AG04449 (cell line): ENCODE measurements at regions not wholly inside any gene's neighbourhood (a gene's known extent, or its start where the extent isn't known, plus 50 kb on each side); places are given as distances from the start of the nearest gene placed in this dataset.

Experiments
- CTCF ChIA-PET: fragments of 350-600 bp; formaldehyde crosslinking; extraction: SDS; loops from one replicate; lab custom pipeline; 2021; ENCODE audit warnings: antibody characterized with exemption; lab: Yijun Ruan, JAX
- POLR2A ChIA-PET: fragments of 400-600, 350-600 bp; formaldehyde crosslinking; extraction: SDS; loops from one replicate; lab custom pipeline; 2020; ENCODE audit warnings: antibody characterized with exemption, inconsistent platforms; lab: Yijun Ruan, JAX
- DNase-seq: peaks from one replicate; pipeline ENCODE4 v3.0.0-alpha.2; 2010; ENCODE audit warnings: low read depth, low spot score
- H3K4me3 ChIP-seq: 2 replicates; pipeline ENCODE4 v1.5.1; 2011; ENCODE audit warnings: low read depth, mild to moderate bottlenecking, control low read depth, low read length
- CTCF ChIP-seq: IDR thresholded peaks from one replicate; pipeline ENCODE4 v1.5.1; 2011; ENCODE audit warnings: mild to moderate bottlenecking, moderate library complexity, low read length, control low read depth, inconsistent platforms; ENCODE audit not compliant: insufficient read depth; ENCODE audit errors: missing control alignments

- TF ChIP-seq CTCF = no peak
- no peak overlapping the region for H3K4me3 ChIP-seq
- ChIA-PET POLR2A (no interaction called here), CTCF (no interaction called here)
- no peak for DNase-seq
Measured at GRCh38 chr2:44836916-44837315, 104.6 kb upstream of the SIX3 start.

- DNase-seq = no peak
- ChIA-PET CTCF (no interaction called here), POLR2A (no interaction called here)
- TF ChIP-seq CTCF = no peak
- no peak overlapping the region for H3K4me3 ChIP-seq
Measured at GRCh38 chr2:44838116-44838790, 103.2 kb upstream of the SIX3 start.

GRCh38 chr2:44839370-44839769 is 102.1 kb upstream of the SIX3 start:
- no peak overlapping the region for H3K4me3 ChIP-seq
- DNase-seq = no peak
- CTCF ChIA-PET = no interaction called here
- POLR2A ChIA-PET = no interaction called here
- TF ChIP-seq CTCF = no peak

- no peak overlapping the region for H3K4me3 ChIP-seq
- DNase-seq = no peak
- no peak for TF ChIP-seq CTCF
- ChIA-PET CTCF (no interaction called here), POLR2A (no interaction called here)
Measured at GRCh38 chr2:44839771-44840502, 101.6 kb upstream of the SIX3 start.

- TF ChIP-seq CTCF = no peak
- DNase-seq = no peak
- no peak overlapping the region for H3K4me3 ChIP-seq
- POLR2A ChIA-PET = no interaction called here
- CTCF ChIA-PET = no interaction called here
Measured at GRCh38 chr2:44840503-44840850, 101.0 kb upstream of the SIX3 start.

- POLR2A ChIA-PET = no interaction called here
- no peak for TF ChIP-seq CTCF
- CTCF ChIA-PET = no interaction called here
- no peak overlapping the region for H3K4me3 ChIP-seq
- DNase-seq = no peak
Measured at GRCh38 chr2:44843086-44843485, 98.4 kb upstream of the SIX3 start.
